HEK293 (cell line): ENCODE measurements at regions not wholly inside any gene's neighbourhood (a gene's known extent, or its start where the extent isn't known, plus 50 kb on each side); places are given as distances from the start of the nearest gene placed in this dataset.

Source experiments
- CTCF ChIA-PET: fragments of 350-600 bp; formaldehyde crosslinking; extraction: SDS; loops from one replicate; lab custom pipeline; 2021; ENCODE audit warnings: antibody characterized with exemption; lab: Yijun Ruan, JAX
- POLR2A ChIA-PET: fragments of 300-600 bp; formaldehyde crosslinking; extraction: SDS; loops from one replicate; lab custom pipeline; 2020; ENCODE audit warnings: antibody characterized with exemption, inconsistent platforms; lab: Yijun Ruan, JAX
- H3K27ac ChIP-seq: fragments of 200-500 bp; sonication (Bioruptor generic); 2 replicates; pipeline ENCODE4 v1.5.1; 2014; ENCODE audit warnings: low read depth, low read length, control low read depth, inconsistent platforms; ENCODE audit errors: extremely low read depth
- H3K36me3 ChIP-seq, 2 experiments: fragments of 200-500 bp in 1 of 2; sonication (Bioruptor generic) in 1 of 2; 1 replicate in 1 of 2; 2 replicates in 1 of 2; pipeline ENCODE4 v1.5.1; 2014 to 2017; ENCODE audit warnings: inconsistent platforms in 2 of 2, low read length in 2 of 2; ENCODE audit not compliant: control insufficient read depth in 2 of 2, insufficient read depth in 1 of 2
- H3K4me1 ChIP-seq: fragments of 200-500 bp; sonication (Bioruptor generic); 2 replicates; pipeline ENCODE4 v1.5.1; 2014; ENCODE audit warnings: mild to moderate bottlenecking, low read length, inconsistent platforms; ENCODE audit not compliant: control insufficient read depth, insufficient read depth
- H3K4me3 ChIP-seq: 2 replicates; pipeline ENCODE4 v1.5.1; 2011; ENCODE audit warnings: low read depth, mild to moderate bottlenecking, control low read depth, low read length, moderate library complexity
- H3K9me3 ChIP-seq: fragments of 200-500 bp; sonication (Bioruptor generic); 2 replicates; pipeline ENCODE4 v1.5.1; 2014; ENCODE audit warnings: low read depth, low read length, inconsistent platforms; ENCODE audit not compliant: control insufficient read depth, insufficient read depth
- FEZF1 ChIP-seq: fragments of 450-650 bp; formaldehyde crosslinking; IDR thresholded peaks from 2 replicates; pipeline ENCODE4 v1.5.1; 2016; ENCODE audit warnings: missing biosample characterization, missing genetic modification characterization
- HOXD13 ChIP-seq: sonication (generic); formaldehyde crosslinking; IDR thresholded peaks from 2 replicates; pipeline ENCODE4 v1.8.0; 2022; ENCODE audit warnings: missing genetic modification reagents, borderline replicate concordance
- PRDM10 ChIP-seq: fragments of 450-650 bp; formaldehyde crosslinking; IDR thresholded peaks from 2 replicates; pipeline ENCODE4 v1.5.1; 2016; ENCODE audit warnings: missing biosample characterization, missing genetic modification characterization
- PRDM6 ChIP-seq: fragments of 450-650 bp; formaldehyde crosslinking; IDR thresholded peaks from 2 replicates; pipeline ENCODE4 v1.5.1; 2017; ENCODE audit warnings: missing biosample characterization, missing genetic modification characterization
- ZBTB17 ChIP-seq: fragments of 450-650 bp; formaldehyde crosslinking; IDR thresholded peaks from 2 replicates; pipeline ENCODE4 v1.5.1; 2016; ENCODE audit warnings: missing biosample characterization, missing genetic modification characterization
- ZIC2 ChIP-seq: fragments of 450-650 bp; formaldehyde crosslinking; IDR thresholded peaks from 2 replicates; pipeline ENCODE4 v1.5.1; 2016; ENCODE audit warnings: missing biosample characterization, missing genetic modification characterization
- ZNF423 ChIP-seq: fragments of 450-650 bp; formaldehyde crosslinking; IDR thresholded peaks from 2 replicates; pipeline ENCODE4 v1.5.1; 2016; ENCODE audit warnings: missing biosample characterization, missing genetic modification characterization
- ZNF426 ChIP-seq: fragments of 450-650 bp; formaldehyde crosslinking; IDR thresholded peaks from 2 replicates; pipeline ENCODE4 v1.5.1; 2017; ENCODE audit warnings: missing biosample characterization, missing genetic modification characterization, mild to moderate bottlenecking, inconsistent platforms, moderate library complexity
- ZNF510 ChIP-seq: fragments of 450-650 bp; formaldehyde crosslinking; IDR thresholded peaks from 2 replicates; pipeline ENCODE4 v1.5.1; 2018; ENCODE audit warnings: mild to moderate bottlenecking, missing genetic modification characterization, missing biosample characterization; ENCODE audit not compliant: insufficient replicate concordance
- ZNF544 ChIP-seq: fragments of 450-650 bp; formaldehyde crosslinking; IDR thresholded peaks from 2 replicates; pipeline ENCODE4 v1.5.0; 2017; ENCODE audit warnings: missing biosample characterization, missing genetic modification characterization
- ZNF623 ChIP-seq: fragments of 450-650 bp; formaldehyde crosslinking; IDR thresholded peaks from 2 replicates; pipeline ENCODE4 v1.5.1; 2016; ENCODE audit warnings: missing biosample characterization, missing genetic modification characterization
- TF ChIP-seq, protein P1 (sequence below): fragments of 450-650 bp; formaldehyde crosslinking; IDR thresholded peaks from 2 replicates; pipeline ENCODE4 v1.5.1; 2016; ENCODE audit warnings: missing biosample characterization, missing genetic modification characterization
- TF ChIP-seq, protein P2 (sequence below): fragments of 450-650 bp; formaldehyde crosslinking; IDR thresholded peaks from 2 replicates; pipeline ENCODE4 v1.5.1; 2016; ENCODE audit warnings: missing biosample characterization, missing genetic modification characterization, borderline replicate concordance

- TF ChIP-seq ZIC2 (tag by site-specific recombination), result no peak
- no peak for TF ChIP-seq ZNF623 (tag by site-specific recombination)
- no peak for TF ChIP-seq ZNF510 (tag by site-specific recombination)
- TF ChIP-seq ZNF426 (tag by site-specific recombination), result no peak
Observed at GRCh38 chr15:95826412-95827195, 503.9 kb upstream of the NR2F2 start (continued).

DNA sequence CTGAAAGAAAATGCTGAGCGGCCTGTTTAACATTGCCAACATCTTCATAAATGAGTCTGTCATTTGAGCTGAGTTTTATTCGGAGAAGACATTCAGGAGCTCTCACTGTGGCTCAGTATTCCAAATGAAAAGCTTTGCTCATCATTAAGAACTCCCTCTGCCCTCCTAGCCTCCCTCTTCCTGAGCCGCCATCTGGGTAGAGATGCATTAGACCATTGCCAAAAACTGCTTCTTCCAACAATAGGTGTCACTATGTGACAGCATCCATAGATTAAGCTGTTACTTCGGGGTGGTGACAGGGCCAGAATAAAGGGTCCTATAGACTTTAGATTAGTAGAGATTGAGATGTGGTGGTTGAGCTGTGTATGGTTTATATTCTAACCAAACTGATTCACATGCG is 501.4 kb upstream of the NR2F2 start:
- TF ChIP-seq, protein P1, sequence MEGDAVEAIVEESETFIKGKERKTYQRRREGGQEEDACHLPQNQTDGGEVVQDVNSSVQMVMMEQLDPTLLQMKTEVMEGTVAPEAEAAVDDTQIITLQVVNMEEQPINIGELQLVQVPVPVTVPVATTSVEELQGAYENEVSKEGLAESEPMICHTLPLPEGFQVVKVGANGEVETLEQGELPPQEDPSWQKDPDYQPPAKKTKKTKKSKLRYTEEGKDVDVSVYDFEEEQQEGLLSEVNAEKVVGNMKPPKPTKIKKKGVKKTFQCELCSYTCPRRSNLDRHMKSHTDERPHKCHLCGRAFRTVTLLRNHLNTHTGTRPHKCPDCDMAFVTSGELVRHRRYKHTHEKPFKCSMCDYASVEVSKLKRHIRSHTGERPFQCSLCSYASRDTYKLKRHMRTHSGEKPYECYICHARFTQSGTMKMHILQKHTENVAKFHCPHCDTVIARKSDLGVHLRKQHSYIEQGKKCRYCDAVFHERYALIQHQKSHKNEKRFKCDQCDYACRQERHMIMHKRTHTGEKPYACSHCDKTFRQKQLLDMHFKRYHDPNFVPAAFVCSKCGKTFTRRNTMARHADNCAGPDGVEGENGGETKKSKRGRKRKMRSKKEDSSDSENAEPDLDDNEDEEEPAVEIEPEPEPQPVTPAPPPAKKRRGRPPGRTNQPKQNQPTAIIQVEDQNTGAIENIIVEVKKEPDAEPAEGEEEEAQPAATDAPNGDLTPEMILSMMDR, result peak; percentile 12; the same call in 1 of the 2 replicates
- TF ChIP-seq ZBTB17 (tag by site-specific recombination), result no peak
- TF ChIP-seq, all 188 proteins: peak for 1
- POLR2A ChIA-PET, result no interaction called here
- Histone ChIP-seq H3K36me3 (no peaks in the 10 kb centered on the region), H3K4me3 (no peak overlapping the region), H3K4me1 (peaks cover 22% of the 10 kb centered on the region), H3K27ac (no peak overlapping the region), H3K9me3 (no peaks in the 10 kb centered on the region)
- CTCF ChIA-PET, result interaction anchor here (0.5 to 1.1 kb wide), 6 partner anchors 85 to 500 kb away, joined by 3 to 5 read pairs (median 3); no protein-coding TSS in a partner anchor

DNA sequence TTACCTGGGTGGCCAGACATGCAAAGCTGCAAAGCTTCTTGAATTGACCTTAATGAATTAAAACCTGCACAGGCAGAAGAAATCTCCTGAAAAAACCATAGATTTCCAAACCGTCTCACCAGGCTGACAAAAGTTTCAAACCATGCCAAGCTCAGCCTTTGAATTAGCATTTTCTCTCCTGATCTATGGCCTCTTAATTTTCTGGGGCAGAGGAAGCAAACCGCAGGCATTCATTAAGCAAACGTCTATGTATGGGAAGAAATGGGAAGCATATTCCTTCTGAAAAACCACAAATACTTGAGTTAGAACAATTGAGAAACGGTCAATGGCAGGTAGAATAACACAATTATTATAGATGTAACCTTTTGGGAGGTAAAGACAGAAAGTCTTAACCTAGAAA is 500.2 kb upstream of the NR2F2 start:
- CTCF ChIA-PET, result interaction anchor here (0.7 kb wide), 2 partner anchors 160 to 851 kb away, joined by 3 to 8 read pairs; no protein-coding TSS in a partner anchor
- TF ChIP-seq ZNF544, result no peak
- no peak for TF ChIP-seq ZNF423
- TF ChIP-seq, protein P2, sequence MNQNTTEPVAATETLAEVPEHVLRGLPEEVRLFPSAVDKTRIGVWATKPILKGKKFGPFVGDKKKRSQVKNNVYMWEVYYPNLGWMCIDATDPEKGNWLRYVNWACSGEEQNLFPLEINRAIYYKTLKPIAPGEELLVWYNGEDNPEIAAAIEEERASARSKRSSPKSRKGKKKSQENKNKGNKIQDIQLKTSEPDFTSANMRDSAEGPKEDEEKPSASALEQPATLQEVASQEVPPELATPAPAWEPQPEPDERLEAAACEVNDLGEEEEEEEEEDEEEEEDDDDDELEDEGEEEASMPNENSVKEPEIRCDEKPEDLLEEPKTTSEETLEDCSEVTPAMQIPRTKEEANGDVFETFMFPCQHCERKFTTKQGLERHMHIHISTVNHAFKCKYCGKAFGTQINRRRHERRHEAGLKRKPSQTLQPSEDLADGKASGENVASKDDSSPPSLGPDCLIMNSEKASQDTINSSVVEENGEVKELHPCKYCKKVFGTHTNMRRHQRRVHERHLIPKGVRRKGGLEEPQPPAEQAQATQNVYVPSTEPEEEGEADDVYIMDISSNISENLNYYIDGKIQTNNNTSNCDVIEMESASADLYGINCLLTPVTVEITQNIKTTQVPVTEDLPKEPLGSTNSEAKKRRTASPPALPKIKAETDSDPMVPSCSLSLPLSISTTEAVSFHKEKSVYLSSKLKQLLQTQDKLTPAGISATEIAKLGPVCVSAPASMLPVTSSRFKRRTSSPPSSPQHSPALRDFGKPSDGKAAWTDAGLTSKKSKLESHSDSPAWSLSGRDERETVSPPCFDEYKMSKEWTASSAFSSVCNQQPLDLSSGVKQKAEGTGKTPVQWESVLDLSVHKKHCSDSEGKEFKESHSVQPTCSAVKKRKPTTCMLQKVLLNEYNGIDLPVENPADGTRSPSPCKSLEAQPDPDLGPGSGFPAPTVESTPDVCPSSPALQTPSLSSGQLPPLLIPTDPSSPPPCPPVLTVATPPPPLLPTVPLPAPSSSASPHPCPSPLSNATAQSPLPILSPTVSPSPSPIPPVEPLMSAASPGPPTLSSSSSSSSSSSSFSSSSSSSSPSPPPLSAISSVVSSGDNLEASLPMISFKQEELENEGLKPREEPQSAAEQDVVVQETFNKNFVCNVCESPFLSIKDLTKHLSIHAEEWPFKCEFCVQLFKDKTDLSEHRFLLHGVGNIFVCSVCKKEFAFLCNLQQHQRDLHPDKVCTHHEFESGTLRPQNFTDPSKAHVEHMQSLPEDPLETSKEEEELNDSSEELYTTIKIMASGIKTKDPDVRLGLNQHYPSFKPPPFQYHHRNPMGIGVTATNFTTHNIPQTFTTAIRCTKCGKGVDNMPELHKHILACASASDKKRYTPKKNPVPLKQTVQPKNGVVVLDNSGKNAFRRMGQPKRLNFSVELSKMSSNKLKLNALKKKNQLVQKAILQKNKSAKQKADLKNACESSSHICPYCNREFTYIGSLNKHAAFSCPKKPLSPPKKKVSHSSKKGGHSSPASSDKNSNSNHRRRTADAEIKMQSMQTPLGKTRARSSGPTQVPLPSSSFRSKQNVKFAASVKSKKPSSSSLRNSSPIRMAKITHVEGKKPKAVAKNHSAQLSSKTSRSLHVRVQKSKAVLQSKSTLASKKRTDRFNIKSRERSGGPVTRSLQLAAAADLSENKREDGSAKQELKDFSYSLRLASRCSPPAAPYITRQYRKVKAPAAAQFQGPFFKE (tag by site-specific recombination), result no peak
- Histone ChIP-seq H3K27ac (no peak overlapping the region), H3K36me3 (no peaks in the 10 kb centered on the region), H3K9me3 (no peaks in the 10 kb centered on the region), H3K4me1 (peaks cover 16% of the 10 kb centered on the region), H3K4me3 (no peak overlapping the region)
- POLR2A ChIA-PET, result no interaction called here

- Histone ChIP-seq H3K4me1 (peaks cover 6% of the 10 kb centered on the region; the same call in 1 of the 2 replicates), H3K9me3 (no peaks in the 10 kb centered on the region), H3K36me3 (no peaks in the 10 kb centered on the region), H3K27ac (no peak overlapping the region), H3K4me3 (no peak overlapping the region)
- ChIA-PET POLR2A (no interaction called here), CTCF (no interaction called here)
- TF ChIP-seq PRDM10 (tag by site-specific recombination) (no peak), FEZF1 (tag by site-specific recombination) (peak; percentile 51; the same call in 1 of the 2 replicates), HOXD13 (no peak), PRDM6 (tag by site-specific recombination) (peak; percentile 64)
Observed at GRCh38 chr15:95832668-95833067, 497.8 kb upstream of the NR2F2 start.
